ENCODE measurements at regions not wholly inside any gene's neighbourhood (a gene's known extent, or its start where the extent isn't known, plus 50 kb on each side); places are given as distances from the start of the nearest gene placed in this dataset.

DNA sequence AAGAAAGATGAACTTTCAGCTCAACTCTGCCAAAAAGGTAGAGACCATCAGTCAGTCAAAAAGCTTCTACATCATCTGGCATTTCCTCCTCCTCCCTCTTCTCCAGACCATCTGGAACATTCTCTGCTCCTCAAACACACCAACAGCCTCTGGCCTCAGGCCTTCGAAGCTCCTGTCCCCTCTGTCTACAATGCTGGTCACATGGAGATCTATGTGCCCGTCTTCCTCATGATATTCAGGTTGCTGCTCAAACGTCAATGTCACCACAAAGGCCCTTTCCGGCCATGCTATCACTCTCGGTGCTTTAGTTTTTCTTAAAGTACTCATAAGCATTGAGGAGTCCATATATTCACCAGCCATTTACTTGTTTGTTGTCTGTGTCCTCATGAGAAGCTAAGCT lies 146.2 kb downstream of the SPATA19 start:
- intact Hi-C loops (cut with DNase I) = no loop called here
- no peaks in the 10 kb centered on the region for H3K4me1 ChIP-seq
- no peaks in the 10 kb centered on the region for H3K9me3 ChIP-seq
- peak in 1 of 2 donors; percentile 40 for DNase-seq (ENCODE audit: extremely low spot score in 2 of 2)
- TF ChIP-seq POLR2AphosphoS5 (IDR thresholded peaks at IDR 0.05; ENCODE audit: insufficient read depth in 1 of 2, low read depth in 1 of 2) (no peak), POLR2A (IDR thresholded peaks at IDR 0.05) (no peak)
- no peaks in the 10 kb centered on the region for H3K27me3 ChIP-seq
- no peaks in the 10 kb centered on the region for H3K36me3 ChIP-seq
- no peak overlapping the region for H3K27ac ChIP-seq
- no peak overlapping the region for H3K4me3 ChIP-seq

DNA sequence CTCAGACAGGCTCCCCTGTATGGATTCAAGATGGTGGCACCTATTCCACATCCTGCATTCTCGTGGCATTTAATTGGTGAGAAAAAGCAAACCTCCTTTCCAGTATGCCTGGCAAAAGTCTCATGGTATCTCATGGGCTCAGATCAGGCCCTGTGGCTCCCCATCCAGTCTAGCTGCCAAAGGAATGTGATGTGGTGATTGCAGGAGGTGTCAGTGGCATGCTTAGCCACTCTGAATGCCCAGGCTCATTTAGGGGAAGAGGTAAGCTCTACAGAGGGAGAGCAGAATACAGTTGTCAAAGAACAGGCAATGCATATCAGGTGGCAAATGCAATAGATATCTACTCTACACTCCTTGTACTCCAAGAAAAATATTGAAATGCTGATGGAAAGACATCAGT lies 146.7 kb downstream of the SPATA19 start:
- TF ChIP-seq POLR2A (IDR thresholded peaks at IDR 0.05) (no peak), POLR2AphosphoS5 (IDR thresholded peaks at IDR 0.05; ENCODE audit: insufficient read depth in 1 of 2, low read depth in 1 of 2) (no peak)
- TF ChIP-seq, protein P1, sequence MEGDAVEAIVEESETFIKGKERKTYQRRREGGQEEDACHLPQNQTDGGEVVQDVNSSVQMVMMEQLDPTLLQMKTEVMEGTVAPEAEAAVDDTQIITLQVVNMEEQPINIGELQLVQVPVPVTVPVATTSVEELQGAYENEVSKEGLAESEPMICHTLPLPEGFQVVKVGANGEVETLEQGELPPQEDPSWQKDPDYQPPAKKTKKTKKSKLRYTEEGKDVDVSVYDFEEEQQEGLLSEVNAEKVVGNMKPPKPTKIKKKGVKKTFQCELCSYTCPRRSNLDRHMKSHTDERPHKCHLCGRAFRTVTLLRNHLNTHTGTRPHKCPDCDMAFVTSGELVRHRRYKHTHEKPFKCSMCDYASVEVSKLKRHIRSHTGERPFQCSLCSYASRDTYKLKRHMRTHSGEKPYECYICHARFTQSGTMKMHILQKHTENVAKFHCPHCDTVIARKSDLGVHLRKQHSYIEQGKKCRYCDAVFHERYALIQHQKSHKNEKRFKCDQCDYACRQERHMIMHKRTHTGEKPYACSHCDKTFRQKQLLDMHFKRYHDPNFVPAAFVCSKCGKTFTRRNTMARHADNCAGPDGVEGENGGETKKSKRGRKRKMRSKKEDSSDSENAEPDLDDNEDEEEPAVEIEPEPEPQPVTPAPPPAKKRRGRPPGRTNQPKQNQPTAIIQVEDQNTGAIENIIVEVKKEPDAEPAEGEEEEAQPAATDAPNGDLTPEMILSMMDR (IDR thresholded peaks at IDR 0.05) = no peak
- H3K27me3 ChIP-seq = no peaks in the 10 kb centered on the region
- no peak overlapping the region for H3K4me3 ChIP-seq
- H3K4me1 ChIP-seq = no peaks in the 10 kb centered on the region
- DNase-seq (ENCODE audit: extremely low spot score in 2 of 2) = peak in 1 of 2 donors; percentile 22
- intact Hi-C loops (cut with DNase I) = no loop called here
- no peaks in the 10 kb centered on the region for H3K9me3 ChIP-seq
- H3K27ac ChIP-seq = no peak overlapping the region
- no peaks in the 10 kb centered on the region for H3K36me3 ChIP-seq

DNA sequence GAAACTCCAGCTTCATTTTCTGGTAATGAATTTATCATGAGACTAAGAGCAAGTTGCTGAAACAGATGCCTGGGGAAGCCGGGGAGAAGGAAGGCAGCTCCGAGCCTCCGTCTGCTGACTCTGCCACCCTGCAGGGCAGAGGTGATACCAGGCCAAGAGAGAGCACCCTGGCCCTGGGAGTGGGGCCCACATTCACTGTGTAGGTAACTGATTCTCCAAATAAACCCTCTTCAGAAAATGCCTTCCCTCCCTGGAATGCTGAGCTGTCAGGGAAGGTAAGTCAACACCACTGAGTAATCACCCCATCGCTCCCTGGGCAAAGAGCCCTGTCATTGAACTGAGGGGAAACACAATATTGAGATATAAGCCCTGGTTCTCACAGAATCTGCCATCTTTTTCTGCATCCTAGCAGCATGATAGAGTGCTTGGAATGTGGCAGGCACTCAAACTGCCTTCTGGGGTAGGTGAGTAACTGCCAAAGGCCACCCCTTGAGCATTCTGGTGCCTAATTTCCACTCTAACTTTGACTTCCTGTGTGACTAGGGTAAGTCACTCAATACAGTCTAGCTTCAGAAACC lies 147.6 kb downstream of the SPATA19 start:
- intact Hi-C loops (cut with DNase I) = no loop called here
- H3K27ac ChIP-seq = no peak overlapping the region
- no peaks in the 10 kb centered on the region for H3K36me3 ChIP-seq
- no peak overlapping the region for H3K4me3 ChIP-seq
- TF ChIP-seq, protein P1 (IDR thresholded peaks at IDR 0.05) = no peak
- TF ChIP-seq POLR2A (IDR thresholded peaks at IDR 0.05) = no peak
- TF ChIP-seq POLR2AphosphoS5 (IDR thresholded peaks at IDR 0.05; ENCODE audit: insufficient read depth in 1 of 2, low read depth in 1 of 2) = no peak
- no peaks in the 10 kb centered on the region for H3K27me3 ChIP-seq
- H3K9me3 ChIP-seq = no peaks in the 10 kb centered on the region
- H3K4me1 ChIP-seq = no peaks in the 10 kb centered on the region
- peak in 1 of 2 donors; percentile 29 for DNase-seq (ENCODE audit: extremely low spot score in 2 of 2)

DNA sequence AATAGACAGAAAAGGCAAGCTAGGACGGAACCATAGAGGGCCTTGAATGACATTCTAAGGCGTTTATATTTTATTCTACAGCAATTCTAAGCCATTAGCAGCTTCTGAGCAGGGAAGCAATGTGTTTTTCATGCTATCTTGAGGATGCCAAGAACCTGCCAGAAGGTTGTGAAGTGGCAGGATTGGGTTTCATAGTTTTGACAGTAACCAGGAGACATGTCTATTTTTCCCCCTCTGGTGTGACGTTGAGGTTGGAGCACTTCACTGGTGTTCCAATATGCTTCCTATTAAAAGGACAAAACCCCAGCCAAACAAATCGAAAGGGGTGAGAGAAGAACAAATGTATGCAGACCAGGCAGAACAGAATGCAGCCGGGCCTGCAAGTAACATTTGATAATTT lies 148.2 kb downstream of the SPATA19 start:
- no peaks in the 10 kb centered on the region for H3K27me3 ChIP-seq
- TF ChIP-seq, protein P1 (IDR thresholded peaks at IDR 0.05) = no peak
- TF ChIP-seq POLR2AphosphoS5 (IDR thresholded peaks at IDR 0.05; ENCODE audit: insufficient read depth in 1 of 2, low read depth in 1 of 2) (no peak), POLR2A (IDR thresholded peaks at IDR 0.05) (no peak)
- no peaks in the 10 kb centered on the region for H3K4me1 ChIP-seq
- H3K27ac ChIP-seq = no peak overlapping the region
- intact Hi-C loops (cut with DNase I) = no loop called here
- no peaks in the 10 kb centered on the region for H3K36me3 ChIP-seq
- DNase-seq (ENCODE audit: extremely low spot score in 2 of 2) = no peak
- no peaks in the 10 kb centered on the region for H3K9me3 ChIP-seq
- H3K4me3 ChIP-seq = no peak overlapping the region

DNA sequence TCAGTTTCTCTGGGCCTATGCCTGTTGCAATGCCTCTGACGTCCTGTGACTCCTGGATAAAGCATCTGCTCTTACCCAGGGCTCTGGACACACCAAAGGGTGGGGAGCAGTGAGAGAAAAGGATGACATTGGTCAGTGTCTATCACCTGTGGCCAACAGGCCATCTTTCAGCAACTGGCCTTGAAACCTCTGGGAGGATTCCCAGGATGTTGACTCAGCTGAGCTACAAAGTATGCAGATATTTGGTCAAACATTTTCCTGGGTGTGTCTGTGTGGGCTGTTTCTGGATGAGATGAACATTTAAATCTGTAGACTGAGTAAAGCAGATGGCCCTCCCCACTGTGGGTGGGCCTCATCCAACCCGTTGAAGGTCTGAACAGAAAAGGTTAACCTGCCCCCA lies 149.9 kb downstream of the SPATA19 start:
- TF ChIP-seq POLR2AphosphoS5 (IDR thresholded peaks at IDR 0.05; ENCODE audit: insufficient read depth in 1 of 2, low read depth in 1 of 2) (no peak), POLR2A (IDR thresholded peaks at IDR 0.05) (no peak)
- TF ChIP-seq, protein P1 (IDR thresholded peaks at IDR 0.05) = no peak
- H3K9me3 ChIP-seq = no peaks in the 10 kb centered on the region
- no peaks in the 10 kb centered on the region for H3K27me3 ChIP-seq
- no peaks in the 10 kb centered on the region for H3K4me1 ChIP-seq
- H3K36me3 ChIP-seq = no peaks in the 10 kb centered on the region
- H3K27ac ChIP-seq = no peak overlapping the region
- no peak for DNase-seq (ENCODE audit: extremely low spot score in 2 of 2)
- no peak overlapping the region for H3K4me3 ChIP-seq
- intact Hi-C loops (cut with DNase I) = no loop called here
